ENCODE measurements at regions not wholly inside any gene's neighbourhood (a gene's known extent, or its start where the extent isn't known, plus 50 kb on each side); places are given as distances from the start of the nearest gene placed in this dataset.

- H3K4me1 Mint-ChIP-seq, result peaks cover 2 to 6% of the 10 kb centered on the region in 2 donors
- no peaks in the 10 kb centered on the region for H3K9me3 Mint-ChIP-seq
Measured at GRCh38 chr18:22486667-22487066, 69.0 kb upstream of the CTAGE1 start.

DNA sequence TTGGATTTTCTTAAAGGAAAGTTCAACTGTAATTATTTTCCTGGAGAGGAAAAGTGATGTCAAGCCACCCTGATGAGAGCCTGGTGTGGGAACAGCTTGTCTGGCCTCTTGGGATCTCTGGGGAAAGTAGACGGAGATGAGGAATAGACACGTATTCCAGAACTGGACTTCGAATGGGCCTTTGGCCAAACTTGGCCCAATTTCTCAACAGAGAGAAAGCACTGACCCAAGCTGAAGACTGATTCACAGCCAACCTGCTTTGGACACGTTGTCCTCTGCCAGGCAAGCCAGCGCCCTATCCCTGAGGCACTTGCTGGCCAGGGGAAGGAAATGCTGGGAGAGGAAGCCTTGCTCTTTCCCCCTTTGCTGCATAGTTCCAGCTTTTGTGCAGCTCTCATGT lies 70.8 kb upstream of the CTAGE1 start:
- no peak for DNase-seq
- no peaks in the 10 kb centered on the region for H3K9me3 Mint-ChIP-seq
- peaks cover 2 to 6% of the 10 kb centered on the region in 2 donors for H3K4me1 Mint-ChIP-seq
- no peak overlapping the region for H3K4me3 Mint-ChIP-seq
- no peak overlapping the region for H3K27ac Mint-ChIP-seq
- peaks cover 3 to 10% (median 4%) of the 10 kb centered on the region in 3 donors for H3K27me3 Mint-ChIP-seq (ENCODE audit: low read depth in 3 of 3)
- H3K36me3 Mint-ChIP-seq, result peaks cover 0 to 4% (median 0%) of the 10 kb centered on the region in 3 donors

More at GRCh38 chr18:22486667-22487066, 69.0 kb upstream of the CTAGE1 start:
- peaks cover 0 to 6% (median 4%) of the 10 kb centered on the region in 3 donors for H3K27me3 Mint-ChIP-seq (ENCODE audit: low read depth in 3 of 3)
- H3K4me3 Mint-ChIP-seq, result no peak overlapping the region
- DNase-seq, result no peak
- peaks cover 0 to 4% (median 0%) of the 10 kb centered on the region in 3 donors for H3K36me3 Mint-ChIP-seq
- no peak overlapping the region for H3K27ac Mint-ChIP-seq

DNA sequence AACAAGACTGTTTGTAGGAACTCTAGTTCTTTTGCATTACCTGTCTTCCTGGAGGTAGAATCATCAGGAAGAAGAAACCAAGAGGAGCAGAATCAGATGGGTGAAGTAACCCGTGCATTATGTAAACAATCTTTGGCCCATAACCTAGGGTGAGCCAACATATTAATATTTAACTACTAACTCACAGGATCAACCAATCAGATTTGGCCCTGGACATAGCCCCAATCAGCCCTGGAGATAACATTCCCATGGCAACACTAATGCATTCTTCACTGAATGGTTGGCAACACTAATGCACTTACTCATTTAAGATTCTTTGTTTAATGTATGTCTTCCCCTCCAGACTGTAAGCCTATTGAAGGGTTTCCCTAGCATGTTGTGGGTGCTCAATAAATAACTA lies 72.0 kb upstream of the CTAGE1 start:
- Mint-ChIP-seq H3K27me3 (ENCODE audit: low read depth in 3 of 3) (peaks cover 3 to 10% (median 7%) of the 10 kb centered on the region in 3 donors), H3K27ac (no peak overlapping the region), H3K4me3 (no peak overlapping the region), H3K9me3 (no peaks in the 10 kb centered on the region), H3K4me1 (peaks cover 2 to 6% of the 10 kb centered on the region in 2 donors), H3K36me3 (peaks cover under 1 to 4% (median 1%) of the 10 kb centered on the region in 3 donors)
- DNase-seq, result no peak

DNA sequence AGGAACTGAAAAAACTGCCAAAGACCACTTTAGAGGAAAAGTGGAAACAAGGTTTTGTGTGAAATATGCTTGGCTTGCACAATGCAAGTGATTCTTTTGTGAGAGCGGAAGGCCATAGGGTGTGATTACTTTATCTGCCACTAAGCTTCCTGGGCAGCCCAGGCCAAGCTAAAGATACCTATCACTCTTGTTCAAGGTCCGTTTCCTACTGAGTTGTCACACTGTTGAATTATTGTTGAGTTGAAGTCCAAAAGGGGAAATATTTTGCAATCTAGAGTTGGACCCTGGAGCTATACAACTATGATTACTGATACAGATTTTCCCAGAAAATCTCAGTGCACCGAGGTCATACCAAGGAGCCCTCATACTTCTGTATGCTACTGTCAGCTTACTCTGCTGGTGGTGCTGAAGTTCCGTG lies 72.7 kb upstream of the CTAGE1 start:
- no peak overlapping the region for H3K4me3 Mint-ChIP-seq
- H3K27me3 Mint-ChIP-seq (ENCODE audit: low read depth in 3 of 3), result peaks cover 3 to 10% (median 7%) of the 10 kb centered on the region in 3 donors
- peaks cover 3 to 4% (median 4%) of the 10 kb centered on the region in 3 donors for H3K36me3 Mint-ChIP-seq
- peaks cover 2 to 6% of the 10 kb centered on the region in 2 donors for H3K4me1 Mint-ChIP-seq
- H3K27ac Mint-ChIP-seq, result no peak overlapping the region
- H3K9me3 Mint-ChIP-seq, result no peaks in the 10 kb centered on the region
- DNase-seq, result no peak

DNA sequence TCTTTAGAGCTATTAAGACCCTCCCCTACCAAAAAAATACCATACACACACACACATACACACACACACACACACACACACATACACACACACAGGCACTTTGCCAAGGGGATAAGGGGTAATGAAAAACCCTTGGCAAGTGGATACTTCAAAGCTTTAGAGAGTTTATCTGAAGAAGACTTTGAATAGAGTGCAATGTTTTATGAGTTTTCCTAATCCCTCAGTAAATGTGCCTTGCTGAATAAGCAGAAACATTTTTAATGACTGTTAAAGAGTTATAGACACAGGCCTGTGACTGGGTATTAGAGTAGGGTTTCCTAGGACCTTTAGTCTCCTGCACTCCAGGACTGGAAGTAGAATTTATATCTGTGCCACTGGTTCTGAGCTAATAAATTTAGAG lies 75.5 kb upstream of the CTAGE1 start:
- H3K4me1 Mint-ChIP-seq, result peaks cover 2 to 6% of the 10 kb centered on the region in 2 donors
- H3K9me3 Mint-ChIP-seq, result peaks cover 0 to 8% (median 5%) of the 10 kb centered on the region in 6 donors
- H3K36me3 Mint-ChIP-seq, result peaks cover 4 to 10% (median 4%) of the 10 kb centered on the region in 3 donors
- H3K27me3 Mint-ChIP-seq (ENCODE audit: low read depth in 3 of 3), result peaks cover 3 to 11% (median 10%) of the 10 kb centered on the region in 3 donors
- H3K4me3 Mint-ChIP-seq, result no peak overlapping the region
- DNase-seq, result no peak
- no peak overlapping the region for H3K27ac Mint-ChIP-seq

- Mint-ChIP-seq H3K27ac (no peak overlapping the region), H3K27me3 (ENCODE audit: low read depth in 3 of 3) (peaks cover 3 to 11% (median 8%) of the 10 kb centered on the region in 3 donors), H3K4me1 (peaks cover 2 to 6% of the 10 kb centered on the region in 2 donors), H3K36me3 (peaks cover 1 to 10% (median 4%) of the 10 kb centered on the region in 3 donors), H3K4me3 (no peak overlapping the region), H3K9me3 (peaks cover 0 to 9% (median 5%) of the 10 kb centered on the region in 6 donors)
- DNase-seq, result no peak
Measured at GRCh38 chr18:22493940-22494339, 76.2 kb upstream of the CTAGE1 start.

DNA sequence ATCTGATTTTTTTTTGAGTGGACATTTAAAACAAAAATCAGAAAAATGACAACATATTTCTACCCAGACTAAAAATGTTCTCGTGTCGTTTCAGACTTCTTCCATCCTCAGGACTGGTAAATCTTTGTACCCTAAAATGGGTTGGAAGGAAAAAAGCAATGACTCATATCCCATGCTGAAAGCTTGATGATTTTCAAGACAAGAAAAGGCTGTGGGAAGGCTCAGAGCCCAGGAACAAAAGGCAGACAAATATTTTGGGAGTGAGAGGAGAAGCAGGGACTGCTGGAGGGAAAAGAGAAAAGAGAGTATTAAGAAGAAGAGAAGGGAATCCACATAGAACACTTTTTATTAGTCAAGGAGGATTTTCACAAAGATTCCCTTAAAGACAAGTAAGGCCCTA lies 77.1 kb upstream of the CTAGE1 start:
- no peak for DNase-seq
- H3K27me3 Mint-ChIP-seq (ENCODE audit: low read depth in 3 of 3), result peaks cover 3 to 11% (median 8%) of the 10 kb centered on the region in 3 donors
- peaks cover 2 to 6% of the 10 kb centered on the region in 2 donors for H3K4me1 Mint-ChIP-seq
- H3K36me3 Mint-ChIP-seq, result peaks cover 0 to 10% (median 4%) of the 10 kb centered on the region in 3 donors
- H3K27ac Mint-ChIP-seq, result no peak overlapping the region
- H3K9me3 Mint-ChIP-seq, result peaks cover 0 to 9% (median 5%) of the 10 kb centered on the region in 6 donors
- no peak overlapping the region for H3K4me3 Mint-ChIP-seq

DNA sequence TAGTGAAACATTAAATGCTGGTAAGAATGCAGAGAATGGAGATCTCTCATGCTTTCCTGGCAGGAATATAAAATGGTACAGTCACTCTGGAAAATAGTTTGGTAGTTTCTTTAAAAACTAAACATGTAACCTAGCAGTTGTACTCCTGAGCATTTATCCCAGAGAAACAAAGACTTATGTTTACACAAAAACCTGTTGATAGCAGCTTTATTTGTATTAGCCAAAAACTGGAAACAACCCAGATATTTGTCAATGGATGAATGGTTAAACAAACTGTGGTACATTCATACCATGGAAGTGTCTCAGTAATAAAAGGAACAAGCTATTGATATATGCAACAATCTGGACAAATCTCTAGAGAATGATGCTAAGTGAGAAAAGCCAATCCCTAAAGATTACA lies 81.7 kb upstream of the CTAGE1 start:
- Mint-ChIP-seq H3K36me3 (peaks cover 0 to 10% (median 4%) of the 10 kb centered on the region in 3 donors), H3K4me3 (no peak overlapping the region), H3K27me3 (ENCODE audit: low read depth in 3 of 3) (peaks cover 0 to 6% (median 2%) of the 10 kb centered on the region in 3 donors), H3K9me3 (peaks cover 0 to 9% (median 5%) of the 10 kb centered on the region in 6 donors), H3K27ac (no peak overlapping the region), H3K4me1 (peaks cover 0 to 3% of the 10 kb centered on the region in 2 donors)
- no peak for DNase-seq

DNA sequence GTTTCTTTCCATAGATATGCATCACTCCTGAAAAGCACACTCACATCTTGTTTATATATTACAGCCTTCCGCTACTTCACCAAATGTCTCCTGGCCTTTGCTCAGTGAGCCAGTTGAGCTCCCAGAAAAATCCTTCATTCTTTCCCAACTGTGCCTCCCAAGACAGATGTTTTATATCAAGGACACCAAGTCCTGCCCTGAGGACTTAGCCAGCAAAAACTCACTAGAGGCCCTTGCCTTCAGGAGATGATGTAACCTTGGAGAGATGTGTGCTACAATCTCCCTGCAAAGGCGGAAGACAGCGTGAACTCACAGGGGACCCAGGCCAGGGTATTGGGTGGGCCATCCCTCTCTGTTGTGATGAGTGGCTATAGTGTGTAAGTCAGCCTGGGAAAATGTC lies 86.1 kb upstream of the CTAGE1 start:
- H3K4me1 Mint-ChIP-seq, result peaks cover 5 to 11% of the 10 kb centered on the region in 2 donors
- DNase-seq, result no peak
- H3K27me3 Mint-ChIP-seq (ENCODE audit: low read depth in 3 of 3), result peaks cover 0 to 2% (median 2%) of the 10 kb centered on the region in 3 donors
- H3K4me3 Mint-ChIP-seq, result no peak overlapping the region
- no peaks in the 10 kb centered on the region for H3K36me3 Mint-ChIP-seq
- no peaks in the 10 kb centered on the region for H3K9me3 Mint-ChIP-seq
- peak overlapping the region in 1 of 6 donors; percentile 56 for H3K27ac Mint-ChIP-seq

GRCh38 chr18:22504251-22505030 lies 86.7 kb upstream of the CTAGE1 start:
- Mint-ChIP-seq H3K9me3 (no peaks in the 10 kb centered on the region), H3K27me3 (ENCODE audit: low read depth in 3 of 3) (peaks cover 0 to 2% (median 2%) of the 10 kb centered on the region in 3 donors), H3K4me1 (peaks cover 5 to 11% of the 10 kb centered on the region in 2 donors), H3K4me3 (no peak overlapping the region), H3K36me3 (no peaks in the 10 kb centered on the region), H3K27ac (peak overlapping the region in 1 of 6 donors; percentile 25)
- no peak for DNase-seq

GRCh38 chr18:22505141-22505591 lies 87.5 kb upstream of the CTAGE1 start:
- Mint-ChIP-seq H3K36me3 (no peaks in the 10 kb centered on the region), H3K27ac (no peak overlapping the region), H3K27me3 (ENCODE audit: low read depth in 3 of 3) (peaks cover 2 to 4% (median 2%) of the 10 kb centered on the region in 3 donors), H3K9me3 (no peaks in the 10 kb centered on the region), H3K4me3 (no peak overlapping the region), H3K4me1 (peaks cover 5 to 11% of the 10 kb centered on the region in 2 donors)
- DNase-seq, result no peak

DNA sequence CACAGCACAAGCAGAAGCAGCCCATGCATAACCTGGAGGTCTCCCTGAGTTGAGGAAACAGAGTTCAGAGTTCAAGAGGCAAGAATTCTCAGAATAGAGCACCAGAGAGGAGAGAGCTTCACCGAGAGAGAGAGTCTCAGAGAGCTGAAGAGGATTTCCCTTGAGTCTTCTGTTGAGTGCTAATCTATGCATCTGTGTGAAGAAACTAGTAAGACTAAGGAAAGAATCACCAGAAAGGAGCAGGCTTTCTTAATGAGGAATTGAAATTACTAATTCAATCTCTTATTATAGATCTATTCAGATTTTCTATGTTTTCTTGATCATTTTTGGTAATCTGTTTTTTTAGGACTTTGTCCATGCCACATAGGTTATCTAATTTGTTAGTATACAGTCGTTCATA lies 89.3 kb upstream of the CTAGE1 start:
- Mint-ChIP-seq H3K9me3 (no peaks in the 10 kb centered on the region), H3K4me1 (peaks cover 5 to 11% of the 10 kb centered on the region in 2 donors), H3K36me3 (peaks cover 0 to 4% (median 0%) of the 10 kb centered on the region in 3 donors), H3K4me3 (no peak overlapping the region), H3K27ac (no peak overlapping the region), H3K27me3 (ENCODE audit: low read depth in 3 of 3) (peaks cover 2 to 5% (median 4%) of the 10 kb centered on the region in 3 donors)
- DNase-seq, result no peak

GRCh38 chr18:22509423-22509822 lies 91.7 kb upstream of the CTAGE1 start:
- Mint-ChIP-seq H3K36me3 (peaks cover 0 to 4% (median 0%) of the 10 kb centered on the region in 3 donors), H3K27ac (no peak overlapping the region), H3K27me3 (ENCODE audit: low read depth in 3 of 3) (peaks cover 2 to 8% (median 3%) of the 10 kb centered on the region in 3 donors), H3K9me3 (no peaks in the 10 kb centered on the region), H3K4me1 (peaks cover 5 to 8% of the 10 kb centered on the region in 2 donors), H3K4me3 (no peak overlapping the region)
- DNase-seq, result no peak

DNA sequence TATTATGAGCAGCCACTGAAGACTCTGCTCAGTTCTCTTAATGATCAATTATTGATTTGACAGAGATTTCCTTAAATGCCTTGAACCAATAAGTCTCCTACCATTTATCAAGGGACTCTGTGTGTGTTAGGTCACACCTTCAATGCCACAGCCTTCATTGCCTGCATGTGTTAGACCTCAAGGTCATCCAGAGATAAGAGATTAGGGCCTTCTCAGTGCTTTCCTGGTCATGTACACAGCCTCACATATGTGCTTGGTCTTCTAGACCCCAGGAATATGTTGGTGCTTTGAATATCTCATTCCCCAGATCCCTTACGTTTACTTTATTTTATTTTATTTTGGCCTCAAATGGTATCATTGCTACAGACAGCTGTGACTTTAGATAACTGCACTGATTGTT lies 93.0 kb upstream of the CTAGE1 start:
- peaks cover 0 to 4% (median 0%) of the 10 kb centered on the region in 3 donors for H3K36me3 Mint-ChIP-seq
- no peak overlapping the region for H3K4me3 Mint-ChIP-seq
- H3K27ac Mint-ChIP-seq, result no peak overlapping the region
- peaks cover 2 to 8% (median 3%) of the 10 kb centered on the region in 3 donors for H3K27me3 Mint-ChIP-seq (ENCODE audit: low read depth in 3 of 3)
- no peaks in the 10 kb centered on the region for H3K4me1 Mint-ChIP-seq
- no peak for DNase-seq
- H3K9me3 Mint-ChIP-seq, result peaks cover 0 to under 1% (median 0%) of the 10 kb centered on the region in 6 donors
